ENCODE measurements at regions not wholly inside any gene's neighbourhood (a gene's known extent, or its start where the extent isn't known, plus 50 kb on each side); places are given as distances from the start of the nearest gene placed in this dataset.

DNA sequence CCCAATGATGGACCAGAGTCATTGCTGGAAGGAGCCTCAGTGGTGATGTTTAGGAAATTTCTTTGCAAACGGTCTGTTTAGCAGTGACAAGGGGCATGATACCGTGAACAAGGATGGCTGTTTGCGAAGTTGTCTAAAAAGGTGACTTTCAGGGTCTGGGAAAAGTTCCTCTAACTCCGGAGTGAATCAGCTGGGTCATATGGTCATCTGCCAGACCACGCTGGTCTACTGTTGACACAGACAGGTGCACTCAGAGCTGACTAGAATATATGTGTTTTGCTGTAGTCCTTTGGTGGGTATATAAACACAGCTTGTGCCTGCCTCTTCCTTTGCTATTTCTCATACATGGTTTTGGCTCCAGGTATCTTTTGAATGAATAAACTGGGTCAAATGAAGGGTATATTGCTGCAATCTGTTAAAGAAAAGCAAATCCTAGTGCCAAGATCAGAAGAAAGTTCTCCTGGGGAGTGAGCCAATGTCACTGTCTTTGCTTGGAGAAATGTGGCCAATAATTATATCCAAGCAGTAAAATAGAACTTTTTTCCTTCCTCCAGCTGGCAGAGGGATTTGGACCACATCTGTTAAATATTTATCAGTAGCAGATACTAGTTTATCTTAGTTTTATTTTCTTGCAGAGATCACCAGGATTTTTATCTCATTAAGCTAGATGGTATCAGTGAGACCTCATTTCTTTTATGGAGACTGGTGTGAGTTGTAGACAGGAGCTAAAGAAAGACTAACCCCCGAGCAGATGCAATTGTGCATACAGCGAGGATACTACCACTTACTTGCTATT lies 286.0 kb downstream of the TRIB2 start:
- TF ChIP-seq, protein P1, sequence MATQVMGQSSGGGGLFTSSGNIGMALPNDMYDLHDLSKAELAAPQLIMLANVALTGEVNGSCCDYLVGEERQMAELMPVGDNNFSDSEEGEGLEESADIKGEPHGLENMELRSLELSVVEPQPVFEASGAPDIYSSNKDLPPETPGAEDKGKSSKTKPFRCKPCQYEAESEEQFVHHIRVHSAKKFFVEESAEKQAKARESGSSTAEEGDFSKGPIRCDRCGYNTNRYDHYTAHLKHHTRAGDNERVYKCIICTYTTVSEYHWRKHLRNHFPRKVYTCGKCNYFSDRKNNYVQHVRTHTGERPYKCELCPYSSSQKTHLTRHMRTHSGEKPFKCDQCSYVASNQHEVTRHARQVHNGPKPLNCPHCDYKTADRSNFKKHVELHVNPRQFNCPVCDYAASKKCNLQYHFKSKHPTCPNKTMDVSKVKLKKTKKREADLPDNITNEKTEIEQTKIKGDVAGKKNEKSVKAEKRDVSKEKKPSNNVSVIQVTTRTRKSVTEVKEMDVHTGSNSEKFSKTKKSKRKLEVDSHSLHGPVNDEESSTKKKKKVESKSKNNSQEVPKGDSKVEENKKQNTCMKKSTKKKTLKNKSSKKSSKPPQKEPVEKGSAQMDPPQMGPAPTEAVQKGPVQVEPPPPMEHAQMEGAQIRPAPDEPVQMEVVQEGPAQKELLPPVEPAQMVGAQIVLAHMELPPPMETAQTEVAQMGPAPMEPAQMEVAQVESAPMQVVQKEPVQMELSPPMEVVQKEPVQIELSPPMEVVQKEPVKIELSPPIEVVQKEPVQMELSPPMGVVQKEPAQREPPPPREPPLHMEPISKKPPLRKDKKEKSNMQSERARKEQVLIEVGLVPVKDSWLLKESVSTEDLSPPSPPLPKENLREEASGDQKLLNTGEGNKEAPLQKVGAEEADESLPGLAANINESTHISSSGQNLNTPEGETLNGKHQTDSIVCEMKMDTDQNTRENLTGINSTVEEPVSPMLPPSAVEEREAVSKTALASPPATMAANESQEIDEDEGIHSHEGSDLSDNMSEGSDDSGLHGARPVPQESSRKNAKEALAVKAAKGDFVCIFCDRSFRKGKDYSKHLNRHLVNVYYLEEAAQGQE (IDR thresholded peaks at IDR 0.05; ENCODE audit: insufficient read depth in 1 of 2, low read depth in 2 of 2, low read length in 1 of 2), result no peak
- TF ChIP-seq SIN3A (IDR thresholded peaks at IDR 0.05; ENCODE audit: borderline replicate concordance, insufficient read depth, low read depth, low read length) (no peak), CTCF (IDR thresholded peaks at IDR 0.05) (no peak)

Measured in Panc1 (cell line).